Right lobe of liver (tissue), 4 donors: ENCODE measurements at regions not wholly inside any gene's neighbourhood (a gene's known extent, or its start where the extent isn't known, plus 50 kb on each side); places are given as distances from the start of the nearest gene placed in this dataset.

ENCODE experiments used
- CTCF ChIP-seq, 4 donors: fragments of 200-600 bp in 3 of 4; fragments of 450-650 bp in 1 of 4; IDR thresholded peaks; one replicate each; pipeline versions ENCODE4 v1.5.1 to v1.8.0; 2016 to 2022; ENCODE audit warnings: antibody characterized with exemption in 4 of 4, mild to moderate bottlenecking in 2 of 4
- POLR2A ChIP-seq: fragments of 450-650 bp; IDR thresholded peaks from one replicate; pipeline ENCODE4 v1.6.1; 2017; ENCODE audit warnings: antibody characterized with exemption, mild to moderate bottlenecking
- donor health status: DM: no; HTN: no; CAD: no.
- donor health status: DM: no; HTN: no; CAD: no.
- donor health status: DM: no; HTN: yes; CAD: no.

- TF ChIP-seq CTCF (IDR thresholded peaks at IDR 0.05) (no peak), POLR2A (no peak)
Measured at GRCh38 chr20:40807821-40808170, 118.8 kb upstream of the MAFB start.
